Upper lobe of right lung (tissue), 1 donor: ENCODE measurements at regions not wholly inside any gene's neighbourhood (a gene's known extent, or its start where the extent isn't known, plus 50 kb on each side); places are given as distances from the start of the nearest gene placed in this dataset.
"Not testable (repeated sequence)": the region's sequence is repeated elsewhere in the genome, so short reads cannot be mapped to it uniquely, and the experiment has no call there.

Experiments
- ATAC-seq: fragments of 200-7000 bp; cut with Tn5 transposase; one replicate; pipeline ENCODE4 v1.9.1; 2020; ENCODE audit warnings: mild to moderate bottlenecking, moderate library complexity
- DNase-seq: peaks from one replicate; pipeline ENCODE4 v3.0.0-alpha.2; 2020
- H3K27ac ChIP-seq: fragments of 200-600 bp; one replicate; pipeline ENCODE4 v1.8.0; 2022
- H3K27me3 ChIP-seq: fragments of 200-600 bp; one replicate; pipeline ENCODE4 v1.8.0; 2022; ENCODE audit warnings: mild to moderate bottlenecking
- H3K36me3 ChIP-seq: fragments of 200-600 bp; one replicate; pipeline ENCODE4 v1.8.0; 2022
- H3K4me1 ChIP-seq: fragments of 200-600 bp; one replicate; pipeline ENCODE4 v1.8.0; 2022
- H3K4me3 ChIP-seq: fragments of 200-600 bp; one replicate; pipeline ENCODE4 v1.8.0; 2022; ENCODE audit warnings: mild to moderate bottlenecking
- H3K9me3 ChIP-seq: fragments of 200-600 bp; one replicate; pipeline ENCODE4 v1.8.0; 2022
- CTCF ChIP-seq: fragments of 200-600 bp; IDR thresholded peaks from one replicate; pipeline ENCODE4 v1.8.0; 2022; ENCODE audit warnings: antibody characterized with exemption
- intact Hi-C: fragments of 100-400 bp; cut with DNase I; formaldehyde crosslinking; loops from one replicate; pipeline ENCODE4 v1.11.0; 2022
- donor health status: DM: no; HTN: yes; CAD: no; lungs with severe emphysema.

- no peaks in the 10 kb centered on the region for H3K4me1 ChIP-seq
- H3K9me3 ChIP-seq, result peaks cover 10% of the 10 kb centered on the region
- no peak overlapping the region for H3K4me3 ChIP-seq
- TF ChIP-seq CTCF, result no peak
- no peak overlapping the region for H3K27ac ChIP-seq
- intact Hi-C loops, result no loop called here
- no peak for DNase-seq
- no peak for ATAC-seq
- H3K27me3 ChIP-seq, result no peaks in the 10 kb centered on the region
- no peaks in the 10 kb centered on the region for H3K36me3 ChIP-seq
Measured at GRCh38 chr9:75246949-75247348, 158.6 kb downstream of the OSTF1 start.

GRCh38 chr9:75265525-75265972, 177.2 kb downstream of the OSTF1 start:
- Histone ChIP-seq H3K9me3 (no peaks in the 10 kb centered on the region), H3K27ac (no peak overlapping the region), H3K4me1 (no peaks in the 10 kb centered on the region), H3K27me3 (no peaks in the 10 kb centered on the region), H3K4me3 (no peak overlapping the region), H3K36me3 (no peaks in the 10 kb centered on the region)
- intact Hi-C loops, result no loop called here
- TF ChIP-seq CTCF, result peak; percentile 94
- peak; percentile 87 for ATAC-seq
- DNase-seq, result no peak

GRCh38 chr9:75269197-75269596, 180.9 kb downstream of the OSTF1 start:
- no peak overlapping the region for H3K27ac ChIP-seq
- TF ChIP-seq CTCF, result no peak
- H3K4me1 ChIP-seq, result no peaks in the 10 kb centered on the region
- ATAC-seq (no peak), DNase-seq (no peak)
- H3K9me3 ChIP-seq, result no peaks in the 10 kb centered on the region
- H3K4me3 ChIP-seq, result no peak overlapping the region
- intact Hi-C loops, result no loop called here
- H3K27me3 ChIP-seq, result no peaks in the 10 kb centered on the region
- H3K36me3 ChIP-seq, result no peaks in the 10 kb centered on the region

DNA sequence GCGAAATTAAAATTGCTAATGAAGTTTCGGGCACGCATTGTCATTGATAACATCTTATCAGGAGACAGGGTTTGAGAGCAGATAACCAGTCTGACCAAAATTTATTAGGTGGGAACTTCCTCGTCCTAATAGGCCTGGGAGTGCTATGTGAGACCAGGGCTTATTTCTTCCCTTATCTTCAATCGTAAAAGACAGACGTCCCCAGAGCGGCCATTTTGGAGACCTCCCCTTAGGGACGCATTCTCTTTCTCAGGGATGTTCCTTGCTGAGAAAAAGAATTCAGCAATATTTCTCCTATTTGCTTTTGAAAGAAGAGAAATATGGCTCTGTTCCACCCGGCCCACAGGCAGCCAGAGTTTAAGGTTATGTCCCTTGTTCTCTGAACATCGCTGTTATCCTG, 184.7 kb downstream of the OSTF1 start:
- ATAC-seq, intact Hi-C loops: not testable (repeated sequence)

GRCh38 chr9:75274781-75275180, 186.5 kb downstream of the OSTF1 start:
- TF ChIP-seq CTCF, result no peak
- intact Hi-C loops, result no loop called here
- no peaks in the 10 kb centered on the region for H3K27me3 ChIP-seq
- no peak for DNase-seq
- H3K27ac ChIP-seq, result no peak overlapping the region
- no peaks in the 10 kb centered on the region for H3K4me1 ChIP-seq
- no peak for ATAC-seq
- no peak overlapping the region for H3K4me3 ChIP-seq
- H3K36me3 ChIP-seq, result no peaks in the 10 kb centered on the region
- H3K9me3 ChIP-seq, result no peaks in the 10 kb centered on the region

More for the DNA sequence above, 184.7 kb downstream of the OSTF1 start:
- DNase-seq, H3K4me1 ChIP-seq, H3K27ac ChIP-seq, H3K27me3 ChIP-seq, H3K36me3 ChIP-seq, H3K4me3 ChIP-seq, H3K9me3 ChIP-seq: not testable (repeated sequence)

DNA sequence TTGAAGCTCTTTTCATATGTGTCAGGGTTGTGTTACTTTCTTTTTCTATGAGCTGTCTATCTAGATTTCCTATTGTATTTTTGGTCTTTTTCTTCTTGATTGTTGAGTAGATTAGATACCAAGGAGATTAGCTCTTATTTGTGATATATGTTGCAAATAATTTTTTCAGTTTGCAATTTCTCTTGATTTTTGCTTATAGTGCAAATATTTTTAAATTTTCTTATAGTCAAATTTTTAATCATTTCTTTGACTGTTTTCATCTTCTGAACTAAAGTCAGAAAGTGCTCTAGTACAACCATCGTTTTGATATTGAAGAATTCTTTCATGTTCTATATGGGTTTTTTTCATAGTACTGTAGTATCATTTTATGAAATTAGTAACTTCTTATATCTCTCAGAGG, 193.7 kb downstream of the OSTF1 start:
- intact Hi-C loops, result no loop called here
- Histone ChIP-seq H3K9me3 (no peaks in the 10 kb centered on the region), H3K36me3 (no peaks in the 10 kb centered on the region), H3K27ac (no peak overlapping the region), H3K4me1 (no peaks in the 10 kb centered on the region), H3K27me3 (no peaks in the 10 kb centered on the region), H3K4me3 (no peak overlapping the region)
- ATAC-seq, result no peak
- DNase-seq, result no peak
- TF ChIP-seq CTCF, result no peak
